Fibroblast of villous mesenchyme (primary cell): ENCODE measurements at regions not wholly inside any gene's neighbourhood (a gene's known extent, or its start where the extent isn't known, plus 50 kb on each side); places are given as distances from the start of the nearest gene placed in this dataset.

Experiments used
- DNase-seq: peaks from one replicate; pipeline ENCODE4 v3.0.0-alpha.2; 2010; ENCODE audit warnings: low read depth
- H3K4me3 ChIP-seq: 2 replicates; pipeline ENCODE4 v1.5.1; 2011; ENCODE audit warnings: low read depth, mild to moderate bottlenecking, low read length
- TF ChIP-seq, protein P1 (sequence below): IDR thresholded peaks from 2 replicates; pipeline ENCODE4 v1.5.1; 2012; ENCODE audit warnings: low read depth, mild to moderate bottlenecking, low read length; ENCODE audit not compliant: insufficient read depth

DNA sequence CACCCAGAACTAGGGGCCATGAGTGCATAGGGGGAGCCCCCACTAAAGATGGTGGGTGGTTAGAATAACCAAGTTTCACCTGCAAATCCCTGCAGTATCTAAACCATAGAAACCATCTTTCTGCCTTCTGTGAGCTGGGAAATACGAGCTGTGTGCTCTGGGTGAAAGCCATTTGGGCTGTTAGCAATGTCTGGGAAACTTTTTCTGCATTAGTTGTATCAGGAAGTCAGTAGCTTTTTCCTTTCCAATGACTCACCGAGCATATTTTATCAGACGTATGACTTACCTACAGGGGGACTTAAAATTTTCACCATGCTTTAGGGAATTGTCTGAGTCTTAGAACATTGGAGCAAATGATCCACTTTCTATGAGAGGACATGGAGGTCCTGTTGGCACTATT, 584.0 kb downstream of the QKI start:
- DNase-seq: no peak
- TF ChIP-seq, protein P1, sequence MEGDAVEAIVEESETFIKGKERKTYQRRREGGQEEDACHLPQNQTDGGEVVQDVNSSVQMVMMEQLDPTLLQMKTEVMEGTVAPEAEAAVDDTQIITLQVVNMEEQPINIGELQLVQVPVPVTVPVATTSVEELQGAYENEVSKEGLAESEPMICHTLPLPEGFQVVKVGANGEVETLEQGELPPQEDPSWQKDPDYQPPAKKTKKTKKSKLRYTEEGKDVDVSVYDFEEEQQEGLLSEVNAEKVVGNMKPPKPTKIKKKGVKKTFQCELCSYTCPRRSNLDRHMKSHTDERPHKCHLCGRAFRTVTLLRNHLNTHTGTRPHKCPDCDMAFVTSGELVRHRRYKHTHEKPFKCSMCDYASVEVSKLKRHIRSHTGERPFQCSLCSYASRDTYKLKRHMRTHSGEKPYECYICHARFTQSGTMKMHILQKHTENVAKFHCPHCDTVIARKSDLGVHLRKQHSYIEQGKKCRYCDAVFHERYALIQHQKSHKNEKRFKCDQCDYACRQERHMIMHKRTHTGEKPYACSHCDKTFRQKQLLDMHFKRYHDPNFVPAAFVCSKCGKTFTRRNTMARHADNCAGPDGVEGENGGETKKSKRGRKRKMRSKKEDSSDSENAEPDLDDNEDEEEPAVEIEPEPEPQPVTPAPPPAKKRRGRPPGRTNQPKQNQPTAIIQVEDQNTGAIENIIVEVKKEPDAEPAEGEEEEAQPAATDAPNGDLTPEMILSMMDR: no peak
- no peak overlapping the region for H3K4me3 ChIP-seq

- DNase-seq: no peak
- TF ChIP-seq, protein P1: no peak
- no peak overlapping the region for H3K4me3 ChIP-seq
Observed at GRCh38 chr6:163996491-163996890, 582.0 kb downstream of the QKI start.

DNA sequence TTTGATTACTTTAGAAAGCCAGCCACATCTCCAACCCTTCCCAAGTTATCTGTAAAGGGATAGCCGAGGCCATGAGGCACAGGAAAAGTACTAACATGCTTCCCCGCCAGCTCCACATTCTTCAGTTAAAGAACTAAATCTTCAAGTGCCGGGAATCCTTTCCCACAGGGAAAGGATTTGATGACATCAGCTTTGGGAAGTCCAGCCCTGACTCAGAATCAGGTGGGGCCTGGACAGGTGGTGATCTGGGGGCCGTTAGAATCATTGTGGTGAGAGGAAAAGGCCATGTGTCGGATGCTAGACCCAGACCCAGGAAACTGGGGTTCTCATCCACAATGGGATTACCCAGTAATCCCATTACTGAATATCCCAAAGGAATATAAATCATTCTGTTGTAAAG, 580.0 kb downstream of the QKI start:
- TF ChIP-seq, protein P1: no peak
- no peak overlapping the region for H3K4me3 ChIP-seq
- no peak for DNase-seq

GRCh38 chr6:163992701-163993100, 578.2 kb downstream of the QKI start:
- TF ChIP-seq, protein P1: no peak
- no peak overlapping the region for H3K4me3 ChIP-seq
- no peak for DNase-seq

DNA sequence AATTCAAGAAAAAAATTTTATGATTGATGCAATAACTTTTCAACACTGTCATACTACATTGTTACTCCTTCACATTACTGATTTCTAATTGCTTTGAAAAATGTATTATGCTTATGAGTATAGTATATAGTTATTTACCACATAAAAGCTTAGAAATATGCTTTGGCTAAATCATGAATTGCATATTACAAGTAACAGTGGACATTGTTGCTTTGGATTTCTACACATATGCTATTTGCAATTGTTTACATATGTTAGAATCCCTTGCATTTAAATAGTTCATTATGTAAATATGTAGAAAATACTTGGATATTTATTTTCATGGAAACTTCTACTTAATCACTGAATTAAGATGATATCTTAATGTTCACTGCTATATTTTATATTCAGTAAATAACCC, 577.5 kb downstream of the QKI start:
- no peak for DNase-seq
- TF ChIP-seq, protein P1: no peak

DNA sequence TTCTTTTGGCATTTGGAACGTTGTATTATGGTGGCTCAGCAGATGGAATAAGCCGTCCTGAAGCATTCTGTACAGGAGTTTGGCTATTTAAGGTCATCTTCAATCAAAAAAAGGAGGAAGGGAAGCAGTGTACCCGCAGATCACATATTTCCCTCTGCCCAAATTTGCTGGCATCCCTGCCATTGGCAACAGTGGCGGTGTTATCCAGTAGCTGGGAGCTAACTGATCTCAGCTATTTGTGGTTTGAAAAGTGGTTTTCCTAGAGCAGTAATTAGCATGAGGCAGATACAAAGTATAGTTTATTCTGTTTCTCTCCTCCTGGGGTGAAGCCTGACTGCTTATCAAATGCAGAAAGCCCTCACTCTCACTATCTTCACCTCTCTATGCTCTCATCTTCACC, 576.8 kb downstream of the QKI start:
- no peak for DNase-seq
- H3K4me3 ChIP-seq: no peak overlapping the region
- TF ChIP-seq, protein P1: no peak

More for the DNA sequence above, 577.5 kb downstream of the QKI start:
- H3K4me3 ChIP-seq: no peak overlapping the region

- TF ChIP-seq, protein P1: no peak
- no peak overlapping the region for H3K4me3 ChIP-seq
- DNase-seq: no peak
Observed at GRCh38 chr6:163986313-163986712, 571.8 kb downstream of the QKI start.
